Activated naive CD4-positive, alpha-beta T cell treated with anti-CD3 and anti-CD28 coated beads, Interleukin-2, amount 50 U/mL, for 24 hours (primary cell): ENCODE measurements at regions not wholly inside any gene's neighbourhood (a gene's known extent, or its start where the extent isn't known, plus 50 kb on each side); places are given as distances from the start of the nearest gene placed in this dataset.

Source experiments
- H3K27ac Mint-ChIP-seq: one replicate; pipeline ENCODE4 v1.8.0; 2021; ENCODE audit warnings: mild to moderate bottlenecking, mixed read lengths
- H3K27me3 Mint-ChIP-seq: one replicate; pipeline ENCODE4 v1.8.0; 2021; ENCODE audit warnings: mixed read lengths
- H3K36me3 Mint-ChIP-seq: one replicate; pipeline ENCODE4 v1.8.0; 2021; ENCODE audit warnings: mixed read lengths
- H3K4me1 Mint-ChIP-seq: one replicate; pipeline ENCODE4 v1.8.0; 2021; ENCODE audit warnings: mixed read lengths
- H3K4me3 Mint-ChIP-seq: one replicate; pipeline ENCODE4 v1.8.0; 2021; ENCODE audit warnings: mild to moderate bottlenecking, mixed read lengths
- H3K9me3 Mint-ChIP-seq: one replicate; pipeline ENCODE4 v1.8.0; 2021; ENCODE audit warnings: mixed read lengths

- no peak overlapping the region for H3K27ac Mint-ChIP-seq
- no peaks in the 10 kb centered on the region for H3K4me1 Mint-ChIP-seq
- H3K9me3 Mint-ChIP-seq: no peaks in the 10 kb centered on the region
- H3K27me3 Mint-ChIP-seq: no peaks in the 10 kb centered on the region
- no peak overlapping the region for H3K4me3 Mint-ChIP-seq
- no peaks in the 10 kb centered on the region for H3K36me3 Mint-ChIP-seq
These were observed 100.3 kb downstream of the B3GNT2 start for GRCh38 chr2:62296034-62296831.

- Mint-ChIP-seq H3K4me1 (no peaks in the 10 kb centered on the region), H3K36me3 (no peaks in the 10 kb centered on the region), H3K4me3 (no peak overlapping the region), H3K27ac (no peak overlapping the region), H3K9me3 (no peaks in the 10 kb centered on the region), H3K27me3 (no peaks in the 10 kb centered on the region)
These were observed 97.8 kb downstream of the B3GNT2 start for GRCh38 chr2:62293490-62294271.

GRCh38 chr2:62293151-62293489 is 97.2 kb downstream of the B3GNT2 start:
- H3K4me1 Mint-ChIP-seq: no peaks in the 10 kb centered on the region
- no peak overlapping the region for H3K27ac Mint-ChIP-seq
- no peaks in the 10 kb centered on the region for H3K36me3 Mint-ChIP-seq
- H3K9me3 Mint-ChIP-seq: no peaks in the 10 kb centered on the region
- H3K4me3 Mint-ChIP-seq: no peak overlapping the region
- no peaks in the 10 kb centered on the region for H3K27me3 Mint-ChIP-seq

- no peak overlapping the region for H3K4me3 Mint-ChIP-seq
- H3K36me3 Mint-ChIP-seq: no peaks in the 10 kb centered on the region
- no peaks in the 10 kb centered on the region for H3K27me3 Mint-ChIP-seq
- no peaks in the 10 kb centered on the region for H3K9me3 Mint-ChIP-seq
- H3K4me1 Mint-ChIP-seq: peaks cover 5% of the 10 kb centered on the region
- no peak overlapping the region for H3K27ac Mint-ChIP-seq
These were observed 96.3 kb downstream of the B3GNT2 start for GRCh38 chr2:62292190-62292589.

- Mint-ChIP-seq H3K36me3 (no peaks in the 10 kb centered on the region), H3K9me3 (no peaks in the 10 kb centered on the region), H3K27me3 (no peaks in the 10 kb centered on the region), H3K4me1 (peaks cover 5% of the 10 kb centered on the region), H3K4me3 (no peak overlapping the region), H3K27ac (no peak overlapping the region)
These were observed 95.7 kb downstream of the B3GNT2 start for GRCh38 chr2:62291517-62292137.

GRCh38 chr2:62291052-62291451 is 95.1 kb downstream of the B3GNT2 start:
- Mint-ChIP-seq H3K27me3 (no peaks in the 10 kb centered on the region), H3K36me3 (no peaks in the 10 kb centered on the region), H3K4me3 (no peak overlapping the region), H3K27ac (no peak overlapping the region), H3K4me1 (peaks cover 5% of the 10 kb centered on the region), H3K9me3 (no peaks in the 10 kb centered on the region)

- H3K4me3 Mint-ChIP-seq: no peak overlapping the region
- H3K36me3 Mint-ChIP-seq: no peaks in the 10 kb centered on the region
- peaks cover 5% of the 10 kb centered on the region for H3K4me1 Mint-ChIP-seq
- H3K27me3 Mint-ChIP-seq: no peaks in the 10 kb centered on the region
- no peaks in the 10 kb centered on the region for H3K9me3 Mint-ChIP-seq
- H3K27ac Mint-ChIP-seq: peak overlapping the region; percentile 68
These were observed 92.3 kb downstream of the B3GNT2 start for GRCh38 chr2:62287899-62288880.

- Mint-ChIP-seq H3K4me3 (no peak overlapping the region), H3K4me1 (peaks cover 5% of the 10 kb centered on the region), H3K9me3 (no peaks in the 10 kb centered on the region), H3K27me3 (no peaks in the 10 kb centered on the region), H3K36me3 (no peaks in the 10 kb centered on the region), H3K27ac (no peak overlapping the region)
These were observed 91.4 kb downstream of the B3GNT2 start for GRCh38 chr2:62287282-62287681.

GRCh38 chr2:62286089-62286785 is 90.3 kb downstream of the B3GNT2 start:
- Mint-ChIP-seq H3K36me3 (no peaks in the 10 kb centered on the region), H3K27ac (no peak overlapping the region), H3K27me3 (no peaks in the 10 kb centered on the region), H3K4me1 (peaks cover 5% of the 10 kb centered on the region), H3K9me3 (no peaks in the 10 kb centered on the region), H3K4me3 (no peak overlapping the region)

GRCh38 chr2:62284980-62285379 is 89.1 kb downstream of the B3GNT2 start:
- Mint-ChIP-seq H3K36me3 (no peaks in the 10 kb centered on the region), H3K4me1 (peaks cover 5% of the 10 kb centered on the region), H3K27ac (no peak overlapping the region), H3K4me3 (no peak overlapping the region), H3K27me3 (no peaks in the 10 kb centered on the region), H3K9me3 (no peaks in the 10 kb centered on the region)

- Mint-ChIP-seq H3K9me3 (no peaks in the 10 kb centered on the region), H3K27me3 (no peaks in the 10 kb centered on the region), H3K4me3 (no peak overlapping the region), H3K36me3 (no peaks in the 10 kb centered on the region), H3K27ac (no peak overlapping the region), H3K4me1 (peaks cover 5% of the 10 kb centered on the region)
These were observed 88.6 kb downstream of the B3GNT2 start for GRCh38 chr2:62284471-62284870.

- Mint-ChIP-seq H3K9me3 (no peaks in the 10 kb centered on the region), H3K36me3 (peaks cover 2% of the 10 kb centered on the region), H3K4me1 (peaks cover 5% of the 10 kb centered on the region), H3K4me3 (no peak overlapping the region), H3K27me3 (no peaks in the 10 kb centered on the region), H3K27ac (no peak overlapping the region)
These were observed 87.2 kb downstream of the B3GNT2 start for GRCh38 chr2:62283147-62283546.

- Mint-ChIP-seq H3K27me3 (no peaks in the 10 kb centered on the region), H3K4me1 (no peaks in the 10 kb centered on the region), H3K27ac (no peak overlapping the region), H3K9me3 (peaks cover 8% of the 10 kb centered on the region), H3K4me3 (no peak overlapping the region), H3K36me3 (peaks cover 6% of the 10 kb centered on the region)
These were observed 85.7 kb downstream of the B3GNT2 start for GRCh38 chr2:62281663-62282062.

GRCh38 chr2:62277688-62278087 is 81.8 kb downstream of the B3GNT2 start:
- Mint-ChIP-seq H3K4me3 (no peak overlapping the region), H3K9me3 (peaks cover 12% of the 10 kb centered on the region), H3K27ac (no peak overlapping the region), H3K4me1 (no peaks in the 10 kb centered on the region), H3K27me3 (no peaks in the 10 kb centered on the region), H3K36me3 (peaks cover 8% of the 10 kb centered on the region)
